PFSK-1 (cell line): ENCODE measurements at regions not wholly inside any gene's neighbourhood (a gene's known extent, or its start where the extent isn't known, plus 50 kb on each side); places are given as distances from the start of the nearest gene placed in this dataset.

Source experiments
- FOXP2 ChIP-seq: optimal IDR thresholded peaks from 2 replicates; pipeline ENCODE3; 2011; ENCODE audit warnings: borderline replicate concordance, control low read depth, inconsistent platforms; ENCODE audit not compliant: insufficient read depth; ENCODE audit errors: extremely low read length, extremely low read depth
- POLR2AphosphoS5 ChIP-seq: IDR thresholded peaks from 2 replicates; pipeline ENCODE4 v1.6.1; 2012; ENCODE audit warnings: low read depth, mild to moderate bottlenecking, control low read depth, low read length, moderate library complexity
- REST ChIP-seq, 2 experiments: IDR thresholded peaks; 2 replicates each; pipeline versions ENCODE4 v1.6.1 to v1.8.0; 2011 to 2012; ENCODE audit warnings: low read depth in 2 of 2, low read length in 2 of 2, control low read depth in 1 of 2, inconsistent platforms in 1 of 2, mild to moderate bottlenecking in 1 of 2, moderate library complexity in 1 of 2; ENCODE audit not compliant: insufficient read depth in 1 of 2
- SIN3A ChIP-seq: IDR thresholded peaks from 2 replicates; pipeline ENCODE4 v1.6.1; 2012; ENCODE audit warnings: mild to moderate bottlenecking, low read length, moderate library complexity, borderline replicate concordance; ENCODE audit not compliant: insufficient read depth
- TAF1 ChIP-seq: IDR thresholded peaks from 2 replicates; pipeline ENCODE4 v1.6.1; 2012; ENCODE audit warnings: low read length, control low read depth, borderline replicate concordance; ENCODE audit not compliant: insufficient read depth

- TF ChIP-seq POLR2AphosphoS5 (no peak), TAF1 (no peak), FOXP2 (no peak), REST (IDR thresholded peaks at IDR 0.05; ENCODE audit: insufficient read depth in 1 of 2, low read depth in 2 of 2, low read length in 2 of 2) (no peak), SIN3A (no peak)
Observed at GRCh38 chr5:57594436-57594835, 111.8 kb upstream of the ACTBL2 start.

GRCh38 chr5:57592236-57592635 is 109.6 kb upstream of the ACTBL2 start:
- no peak for TF ChIP-seq REST (IDR thresholded peaks at IDR 0.05; ENCODE audit: insufficient read depth in 1 of 2, low read depth in 2 of 2, low read length in 2 of 2)
- no peak for TF ChIP-seq SIN3A
- no peak for TF ChIP-seq TAF1
- TF ChIP-seq FOXP2: no peak
- TF ChIP-seq POLR2AphosphoS5: no peak

- no peak for TF ChIP-seq REST (IDR thresholded peaks at IDR 0.05; ENCODE audit: insufficient read depth in 1 of 2, low read depth in 2 of 2, low read length in 2 of 2)
- no peak for TF ChIP-seq FOXP2
- TF ChIP-seq POLR2AphosphoS5: no peak
Observed at GRCh38 chr5:57586649-57587048, 104.0 kb upstream of the ACTBL2 start.

GRCh38 chr5:57582578-57583070 is 100.0 kb upstream of the ACTBL2 start:
- no peak for TF ChIP-seq SIN3A

GRCh38 chr5:57581772-57582171 is 99.2 kb upstream of the ACTBL2 start:
- TF ChIP-seq TAF1 (no peak), REST (IDR thresholded peaks at IDR 0.05; ENCODE audit: insufficient read depth in 1 of 2, low read depth in 2 of 2, low read length in 2 of 2) (no peak), POLR2AphosphoS5 (no peak), FOXP2 (no peak), SIN3A (no peak)

- no peak for TF ChIP-seq FOXP2
- no peak for TF ChIP-seq POLR2AphosphoS5
- no peak for TF ChIP-seq SIN3A
- no peak for TF ChIP-seq TAF1
- TF ChIP-seq REST (IDR thresholded peaks at IDR 0.05; ENCODE audit: insufficient read depth in 1 of 2, low read depth in 2 of 2, low read length in 2 of 2): no peak
Observed at GRCh38 chr5:57581222-57581621, 98.6 kb upstream of the ACTBL2 start.
